Glomerular endothelial cell (primary cell): ENCODE measurements at regions not wholly inside any gene's neighbourhood (a gene's known extent, or its start where the extent isn't known, plus 50 kb on each side); places are given as distances from the start of the nearest gene placed in this dataset.

ENCODE experiments used
- DNase-seq: peaks from one replicate; pipeline ENCODE4 v3.0.0-alpha.2; 2011; ENCODE audit warnings: low read depth, low spot score; ENCODE audit errors: extremely low read depth

DNA sequence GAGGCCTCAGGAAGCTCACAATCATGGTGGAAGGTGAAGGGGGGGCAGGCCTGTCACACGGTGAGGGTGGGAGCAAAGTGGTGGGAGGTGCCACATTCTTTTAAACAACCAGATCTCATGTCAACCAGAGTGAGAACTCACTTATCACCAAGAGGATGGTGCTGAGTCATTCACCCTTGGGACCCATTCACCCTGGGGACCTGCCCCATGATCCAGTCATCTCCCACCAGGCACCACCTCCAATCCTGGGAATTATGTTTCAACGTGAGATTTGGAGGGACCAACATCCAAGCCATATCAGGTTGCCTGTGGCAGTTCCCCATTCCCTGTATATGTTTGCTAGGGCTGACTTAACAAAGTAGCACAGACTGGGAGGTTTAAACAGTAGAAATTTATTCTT, 318.4 kb upstream of the CLNK start:
- DNase-seq: no peak

DNA sequence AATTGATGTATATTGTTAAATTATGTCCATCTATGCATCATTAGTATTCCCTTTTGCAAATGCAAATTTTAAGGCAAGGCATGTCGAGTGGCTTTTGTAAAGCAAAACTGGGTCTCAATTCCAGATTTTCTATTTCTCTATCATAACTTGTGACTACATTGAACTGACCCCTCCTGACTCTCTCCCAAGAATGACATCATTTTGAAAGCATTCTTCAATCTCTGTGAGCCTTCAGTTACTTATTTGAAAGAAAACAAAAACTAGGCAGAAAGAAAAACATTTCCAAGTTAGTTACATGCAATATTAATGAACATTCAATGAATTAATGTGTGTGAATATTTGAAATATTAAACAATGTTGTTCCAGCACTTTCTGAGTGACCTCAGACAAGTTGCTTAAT, 314.3 kb upstream of the CLNK start:
- no peak for DNase-seq

DNA sequence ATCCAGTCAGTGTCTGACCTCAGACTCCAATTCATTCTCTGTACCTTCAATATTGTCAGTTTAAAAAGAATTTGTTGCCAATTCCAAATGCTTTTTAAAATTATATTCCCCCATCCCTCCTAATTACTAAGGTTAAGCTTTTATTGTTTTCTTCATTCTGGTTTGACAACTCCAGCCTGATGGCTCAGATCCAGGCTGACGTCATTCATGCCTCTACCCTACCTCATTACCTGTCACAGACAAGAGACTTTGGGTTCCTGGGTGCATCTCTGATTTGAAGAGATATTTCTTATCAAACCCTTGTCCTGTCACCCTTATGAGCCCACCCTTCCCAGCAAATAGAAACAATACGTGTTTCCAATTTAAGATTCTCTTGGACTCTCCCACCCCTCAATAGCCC, 300.2 kb upstream of the CLNK start:
- no peak for DNase-seq

DNA sequence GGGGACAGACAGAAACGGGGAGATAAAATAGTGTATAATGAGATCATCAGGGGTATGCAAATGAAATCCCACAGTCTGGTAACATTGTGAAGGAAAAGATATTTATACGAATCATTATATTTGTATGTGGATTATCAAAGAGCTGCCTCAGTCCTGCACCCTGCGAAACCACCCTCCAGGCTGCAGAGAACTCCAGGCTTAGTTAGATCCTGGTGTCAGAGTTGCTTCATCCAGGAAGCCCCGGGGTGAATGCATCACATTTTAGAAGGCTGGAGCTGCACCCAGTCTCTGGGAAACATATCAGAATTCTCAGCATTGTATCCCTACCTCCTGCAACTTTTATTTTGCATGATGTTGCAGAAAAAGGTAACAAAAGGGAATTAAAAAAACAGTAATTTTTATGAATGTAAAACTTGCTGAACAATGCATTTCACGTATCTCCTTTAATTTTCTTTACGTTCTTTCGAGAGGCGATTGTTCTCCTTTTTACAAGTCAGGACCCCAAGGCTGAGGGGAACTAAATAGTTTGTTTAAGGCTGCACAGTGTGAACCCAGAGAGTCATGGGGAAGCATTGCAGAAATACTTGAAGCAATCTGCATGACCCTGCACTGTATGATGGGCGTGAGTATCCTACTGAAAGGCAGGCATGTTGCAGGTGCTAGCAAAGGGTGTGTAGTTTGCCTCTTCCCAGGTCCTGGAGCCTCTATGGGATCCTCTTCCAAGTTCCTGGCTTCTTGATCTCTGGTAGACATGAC, 299.5 kb upstream of the CLNK start:
- no peak for DNase-seq

DNA sequence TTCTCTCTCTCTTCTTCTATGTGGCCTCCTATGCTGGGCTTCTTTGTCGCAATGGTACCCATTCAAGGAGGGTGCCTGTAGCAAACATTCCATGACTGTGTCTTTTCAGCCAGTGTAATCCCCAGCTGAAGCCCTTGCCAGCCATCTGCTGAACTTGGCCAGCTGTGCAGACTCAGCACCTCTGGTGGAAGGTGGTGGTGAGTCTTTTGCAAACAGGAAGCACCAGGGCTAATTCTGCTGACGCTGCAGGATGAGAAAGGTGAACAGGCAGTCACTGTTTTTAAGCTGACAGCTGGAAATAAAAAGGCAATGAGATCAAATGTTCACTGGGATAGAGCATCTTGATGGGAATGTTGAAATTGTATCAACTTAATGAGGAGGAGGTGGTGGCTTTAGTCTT, 298.7 kb upstream of the CLNK start:
- no peak for DNase-seq

DNA sequence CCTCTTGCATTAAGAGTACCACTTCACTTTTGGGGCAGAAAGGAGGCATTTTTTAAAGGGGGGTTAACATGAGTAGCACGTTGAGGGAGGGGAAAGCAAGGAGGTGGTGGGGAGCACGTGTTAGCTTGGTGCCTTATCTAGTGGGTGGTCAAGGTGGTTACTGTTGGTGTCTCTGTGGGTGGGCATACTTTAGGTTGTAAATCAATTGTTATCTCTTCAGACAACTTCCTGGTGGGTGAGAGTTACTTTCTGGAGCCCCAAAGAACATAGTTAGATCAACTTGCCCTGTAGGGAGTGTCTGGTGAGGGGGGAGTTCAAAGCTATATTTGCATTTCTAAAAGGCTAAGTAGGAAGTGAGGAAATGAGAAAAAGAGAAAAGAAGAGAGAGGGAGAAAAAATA, 297.7 kb upstream of the CLNK start:
- no peak for DNase-seq

DNA sequence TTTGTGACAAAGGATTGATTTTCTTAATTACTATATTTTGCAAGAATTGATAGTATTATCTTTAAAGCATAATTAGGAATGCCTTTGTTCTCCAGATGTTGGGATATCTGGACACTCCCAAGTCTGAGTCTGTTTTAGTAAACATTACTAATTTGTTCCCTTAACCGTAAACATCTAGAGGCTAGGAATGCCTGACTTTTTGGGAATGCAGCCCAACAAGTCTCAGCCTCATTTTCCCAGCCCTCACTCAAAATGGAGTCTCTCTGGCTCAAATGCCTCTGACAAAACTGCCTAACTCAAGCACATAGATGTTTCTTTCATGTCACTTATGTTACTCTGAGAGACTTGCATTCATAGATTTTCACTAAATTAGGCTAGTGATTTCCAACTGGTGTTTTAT, 297.0 kb upstream of the CLNK start:
- DNase-seq: no peak

DNA sequence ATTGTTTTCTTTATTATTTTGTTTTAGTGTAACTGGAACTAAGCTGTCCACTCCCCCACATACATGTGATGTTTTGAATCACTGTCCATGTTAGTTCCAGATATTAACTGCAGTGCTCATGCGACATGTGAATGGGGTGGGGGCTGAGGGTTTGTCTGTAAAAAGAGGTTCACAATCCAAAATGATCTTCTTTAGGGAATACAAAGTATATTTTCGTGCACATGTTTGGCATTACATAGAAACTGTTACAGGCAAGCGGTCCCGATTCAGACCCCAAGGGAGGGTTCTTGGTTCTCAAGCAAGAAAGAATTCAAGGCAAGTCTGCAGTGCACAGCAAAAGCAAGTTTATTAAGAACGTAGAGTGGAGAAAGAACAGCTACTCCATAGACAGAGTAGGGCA, 296.5 kb upstream of the CLNK start:
- no peak for DNase-seq

DNA sequence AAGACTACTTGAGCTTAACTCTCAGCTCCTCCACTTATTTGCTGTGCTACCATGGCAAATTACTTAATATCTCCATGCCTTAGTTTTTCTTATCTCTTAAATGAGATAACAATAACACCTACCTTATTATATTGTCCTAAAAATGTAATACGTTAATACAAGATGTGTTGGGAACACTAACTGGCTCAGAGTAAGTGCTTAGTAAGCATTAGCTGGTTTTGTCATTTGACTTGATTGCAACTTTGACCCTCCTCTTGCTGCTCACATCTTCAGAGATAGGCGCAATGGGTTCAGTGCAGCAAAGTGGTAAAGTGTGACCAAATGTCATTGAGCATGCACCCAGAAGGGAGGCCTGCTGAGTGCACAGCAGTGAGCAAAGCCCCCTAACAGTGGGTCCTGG, 294.5 kb upstream of the CLNK start:
- DNase-seq: no peak

DNA sequence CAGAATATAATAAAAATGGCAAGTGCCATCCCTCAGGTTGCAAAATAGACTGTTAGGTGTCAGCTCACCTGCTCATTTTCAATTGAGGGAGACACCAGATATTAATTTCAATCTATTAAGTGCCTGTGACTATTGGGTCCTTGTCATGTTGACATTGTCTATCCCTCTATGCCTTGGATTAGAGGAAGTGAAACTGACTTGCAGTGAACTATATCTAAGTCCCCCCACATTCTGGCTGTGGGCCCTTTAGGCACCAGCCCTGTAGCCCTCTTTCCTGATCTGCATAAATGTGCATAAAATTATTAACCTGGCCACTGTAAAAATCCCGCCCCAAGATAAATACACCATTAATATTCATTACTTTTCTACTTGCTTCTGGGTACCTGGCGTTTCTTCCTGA, 293.0 kb upstream of the CLNK start:
- DNase-seq: no peak

DNA sequence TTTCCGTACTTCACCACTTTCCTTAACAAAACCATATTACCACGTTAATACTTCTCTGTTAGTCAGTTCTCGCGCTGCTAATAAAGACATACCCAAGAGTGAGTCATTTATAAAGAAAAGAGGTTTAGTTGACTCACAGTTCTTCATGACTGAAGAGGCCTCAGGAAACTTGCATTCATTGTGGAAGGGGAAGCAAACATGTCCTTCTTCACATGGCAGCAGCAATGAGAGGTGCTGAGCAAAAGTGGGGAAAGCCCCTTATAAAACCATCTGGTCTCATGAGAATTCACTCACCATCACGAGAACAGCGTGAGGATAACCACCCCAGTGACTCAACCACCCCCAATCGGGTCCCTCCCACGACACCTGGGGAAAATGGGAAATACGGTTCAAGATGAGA, 289.8 kb upstream of the CLNK start:
- DNase-seq: no peak

DNA sequence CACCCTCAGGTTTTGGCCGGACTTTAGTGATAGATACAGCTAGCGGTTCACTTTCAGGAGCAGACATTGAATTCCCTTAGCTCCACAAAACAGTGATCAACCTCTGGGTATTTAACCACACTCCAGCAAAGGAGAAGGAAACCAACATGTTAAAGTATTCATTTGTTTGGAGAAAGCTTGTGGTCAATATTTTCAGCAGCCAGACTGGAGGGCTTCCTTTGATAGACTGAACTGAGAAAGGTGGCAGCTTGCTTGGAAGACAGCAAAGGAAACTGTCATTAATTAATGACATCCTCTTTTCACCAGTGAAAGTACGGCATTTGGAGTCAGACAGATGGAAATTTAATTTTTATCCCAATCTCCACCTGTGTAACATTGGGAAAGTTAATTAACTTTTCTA, 289.1 kb upstream of the CLNK start:
- no peak for DNase-seq

DNA sequence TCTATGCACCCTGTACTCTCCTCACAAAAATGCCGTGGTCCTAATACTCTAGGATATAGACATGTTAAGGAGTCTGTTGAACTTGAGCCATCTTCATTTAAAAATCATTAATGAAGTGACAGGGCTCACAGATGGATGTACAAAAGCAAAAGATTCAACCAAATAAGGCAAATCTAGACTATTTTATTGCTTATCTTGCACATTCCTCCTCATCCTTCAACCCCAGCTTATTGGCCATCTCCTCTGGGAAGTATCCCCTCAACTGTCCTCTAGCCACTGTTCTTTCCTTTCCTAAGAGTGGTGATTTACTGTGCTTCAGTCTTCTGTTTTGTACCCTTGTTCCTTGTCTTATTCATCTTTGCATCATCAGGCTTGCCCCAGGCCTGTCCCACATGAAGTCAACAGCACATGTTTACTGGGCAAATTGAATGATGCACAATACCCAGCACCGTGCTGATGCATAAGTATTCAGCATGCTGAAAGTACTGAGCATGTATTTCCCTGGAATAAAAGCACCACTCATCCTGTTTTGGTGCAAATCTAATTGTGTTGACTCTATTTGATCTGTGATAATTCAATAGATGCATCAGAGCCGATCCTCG, 287.3 kb upstream of the CLNK start:
- DNase-seq: no peak

DNA sequence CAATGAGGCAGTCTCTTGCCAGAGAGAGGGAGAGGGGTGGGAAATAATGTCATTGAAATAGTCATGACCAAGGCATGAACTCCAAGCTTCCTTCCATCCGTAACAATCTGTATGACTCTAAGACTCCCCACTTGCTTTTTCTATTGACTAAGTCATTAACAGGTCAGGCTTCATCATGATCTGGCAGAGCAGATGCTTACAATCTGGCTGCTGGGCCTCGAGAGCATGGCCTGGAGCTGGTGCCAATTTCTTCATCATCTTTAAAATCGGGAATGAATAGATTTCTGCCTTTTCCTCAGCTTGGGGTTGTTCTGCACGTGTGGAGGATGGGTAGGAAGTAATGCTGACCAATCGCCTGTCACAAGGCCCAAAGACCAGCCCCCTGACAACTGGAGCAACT, 280.6 kb upstream of the CLNK start:
- no peak for DNase-seq

DNA sequence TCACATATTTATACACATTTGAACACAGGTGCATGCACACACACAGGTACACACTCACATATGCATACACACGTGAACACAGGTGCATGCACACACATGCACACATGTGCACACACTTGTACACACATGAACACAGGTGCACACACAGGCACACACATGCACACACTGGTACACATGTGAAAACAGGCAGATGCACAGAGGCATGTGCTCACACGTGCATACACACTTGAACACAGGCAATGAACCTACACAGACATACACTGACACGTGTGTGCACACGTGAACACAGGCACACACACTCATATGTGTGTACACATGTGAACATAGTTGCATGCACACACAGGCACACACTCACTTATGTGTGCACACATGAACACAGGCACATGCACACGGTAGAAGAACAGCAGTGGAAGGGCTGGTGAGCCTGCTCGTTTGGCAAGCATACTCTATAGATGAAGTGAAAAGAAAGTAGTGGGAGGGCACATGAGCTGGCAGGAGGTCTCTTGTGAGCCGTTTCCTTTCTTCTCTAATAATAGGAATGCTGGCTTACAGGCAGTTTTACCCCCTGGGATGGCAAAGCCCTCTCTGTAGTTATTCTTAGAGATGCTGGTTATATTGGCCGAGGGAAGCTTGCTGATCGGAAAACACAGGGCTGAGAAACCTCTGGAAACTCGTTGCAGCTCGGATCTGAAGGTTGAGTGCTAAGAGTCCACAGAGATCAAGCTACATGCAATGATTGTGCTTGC, 279.6 kb upstream of the CLNK start:
- DNase-seq: no peak

DNA sequence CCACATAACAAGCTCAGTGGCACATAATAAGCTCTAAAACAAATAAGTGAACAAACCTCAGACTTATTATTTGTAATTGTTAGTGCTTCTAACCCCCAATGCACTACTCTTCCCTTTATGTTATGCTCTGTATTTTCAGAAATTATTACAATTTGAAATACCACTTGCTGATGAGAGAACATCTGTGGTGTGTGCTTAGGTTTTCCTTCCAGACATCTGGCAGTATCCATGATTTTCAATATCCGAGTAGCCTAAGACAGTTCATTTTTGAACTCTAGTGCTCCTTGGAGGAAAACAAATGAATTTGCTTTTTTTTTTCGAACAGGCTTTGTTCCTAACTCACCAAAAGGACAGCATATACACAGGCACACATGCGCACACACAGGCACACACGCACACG, 278.7 kb upstream of the CLNK start:
- DNase-seq: no peak

DNA sequence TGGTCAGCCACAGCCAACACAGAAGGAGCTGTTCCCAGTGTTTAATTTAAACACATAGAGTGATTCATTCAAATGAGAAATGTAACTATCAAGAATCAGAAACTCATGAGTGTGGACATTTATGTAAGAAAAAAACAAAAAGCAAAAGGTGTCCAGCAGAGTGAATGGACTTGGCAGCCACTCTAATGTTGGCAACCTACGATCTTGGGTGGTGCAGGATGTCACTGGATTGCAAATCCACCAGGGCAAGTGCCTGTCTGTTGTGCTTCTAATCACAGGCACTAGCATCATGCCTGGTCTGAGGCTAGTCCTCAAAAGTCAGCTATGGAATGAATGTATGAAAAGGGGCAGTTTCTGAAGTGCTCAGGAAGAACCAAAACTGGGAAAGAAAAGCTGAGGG, 277.7 kb upstream of the CLNK start:
- no peak for DNase-seq

DNA sequence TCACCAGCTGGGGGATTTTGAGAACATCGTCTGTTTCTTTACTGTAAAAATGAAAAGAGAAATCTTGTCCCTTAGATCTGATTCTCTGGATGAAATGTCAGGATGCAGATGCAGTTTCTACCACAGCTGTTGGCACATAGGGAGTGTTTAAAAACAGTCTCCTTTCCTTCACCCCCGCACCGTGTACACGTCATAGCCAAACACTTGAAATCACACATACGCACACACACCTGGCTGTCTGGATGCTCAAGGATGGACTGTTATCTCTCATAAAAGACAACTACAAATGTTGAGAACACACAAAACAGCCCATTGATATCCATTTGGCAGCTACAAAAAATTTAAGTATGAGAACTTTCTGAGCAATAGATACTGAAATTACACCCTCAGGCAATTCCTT, 275.8 kb upstream of the CLNK start:
- DNase-seq: no peak

DNA sequence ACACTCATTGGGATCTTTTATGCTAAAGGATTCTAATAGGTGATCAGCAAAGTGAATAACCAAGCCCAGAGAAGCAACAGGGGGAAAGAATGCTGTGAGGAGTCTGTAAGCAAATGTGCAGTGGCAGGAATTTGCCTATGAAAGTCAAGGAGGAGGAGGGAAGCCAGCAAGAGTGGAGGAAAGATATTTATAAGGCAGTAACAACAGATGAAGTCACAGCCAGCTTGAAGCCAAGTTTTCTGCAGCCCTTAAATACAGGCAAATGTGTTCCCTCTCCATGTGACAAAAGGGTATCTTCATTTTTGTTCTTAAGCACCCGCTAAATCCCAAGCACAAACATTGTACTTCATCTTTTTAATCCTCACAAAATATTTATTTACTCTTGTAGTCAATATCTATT, 275.0 kb upstream of the CLNK start:
- DNase-seq: no peak

DNA sequence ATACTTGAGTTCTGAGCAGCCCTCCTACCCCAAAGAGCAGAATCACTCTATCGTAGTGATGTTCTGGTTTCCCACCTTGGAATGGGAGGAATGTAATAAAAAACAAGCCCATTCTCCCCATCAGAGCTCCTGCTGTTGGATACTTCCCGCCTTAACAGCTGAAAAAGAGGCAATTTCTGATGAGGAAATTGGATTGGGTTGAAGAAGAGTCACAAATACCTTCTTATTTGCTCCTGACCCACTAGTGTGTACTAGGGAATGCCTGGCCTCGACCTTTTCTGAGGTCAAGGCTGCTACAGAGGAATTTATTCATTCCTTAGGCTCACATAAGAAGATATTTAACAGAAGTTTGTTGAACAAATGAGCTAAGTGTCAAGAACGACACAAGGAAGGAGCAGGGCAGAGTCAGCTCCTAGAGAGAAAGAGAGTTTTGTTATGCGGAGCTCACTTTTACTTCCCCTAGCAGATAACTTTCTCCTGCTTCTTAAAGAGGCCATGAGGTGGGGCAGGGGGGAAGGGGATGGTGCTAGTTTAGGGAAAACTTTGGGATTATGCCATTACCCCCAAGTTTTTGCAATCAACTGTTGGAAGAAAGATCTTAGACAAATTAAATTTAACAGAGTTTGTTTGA, 273.8 kb upstream of the CLNK start:
- no peak for DNase-seq

DNA sequence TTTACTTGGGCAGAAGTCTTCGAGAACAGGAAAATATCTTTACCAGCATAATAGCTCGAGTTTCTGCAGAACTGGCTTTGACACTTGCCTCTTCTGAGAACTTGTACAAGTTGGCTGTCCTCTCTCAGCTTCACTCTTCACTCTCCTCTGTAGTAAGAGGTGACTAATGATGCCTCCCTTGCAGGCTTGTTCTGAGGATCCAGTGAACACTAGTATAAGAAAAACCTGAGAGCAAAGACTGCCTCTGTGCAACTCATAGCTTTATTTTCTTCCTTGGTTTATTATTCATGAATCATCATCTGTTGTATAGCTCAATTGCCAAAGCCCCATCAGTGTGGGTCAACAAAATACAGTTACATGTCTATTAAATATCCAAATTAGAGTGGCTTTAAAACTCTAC, 266.7 kb upstream of the CLNK start:
- DNase-seq: no peak
